WTC11 (cell line): ENCODE measurements at regions not wholly inside any gene's neighbourhood (a gene's known extent, or its start where the extent isn't known, plus 50 kb on each side); places are given as distances from the start of the nearest gene placed in this dataset.

Source experiments
- CTCF ChIP-seq: fragments of 200-600 bp; IDR thresholded peaks from 2 replicates; pipeline ENCODE4 v1.8.0; 2022; ENCODE audit warnings: antibody characterized with exemption
- NR3C1 ChIP-seq: sonication (generic); formaldehyde crosslinking; conservative IDR thresholded peaks from 2 replicates; pipeline ENCODE4 v1.8.1; 2023; ENCODE audit warnings: low read depth, mild to moderate bottlenecking, missing genetic modification reagents

- TF ChIP-seq CTCF (no peak), NR3C1 (CRISPR knock-in tag) (no peak)
Measured at GRCh38 chr13:100815476-100816046, 141.0 kb upstream of the TMTC4 start.
